T-helper 17 cell (primary cell): ENCODE measurements at regions not wholly inside any gene's neighbourhood (a gene's known extent, or its start where the extent isn't known, plus 50 kb on each side); places are given as distances from the start of the nearest gene placed in this dataset.
A peak's percentile ranks its signal among the peaks of the same experiment; 100 is the strongest.

ENCODE experiments used
- ATAC-seq: fragments of 150-1000 bp; cut with Tn5 transposase; 2 replicates; pipeline ENCODE4 v1.10.0; 2021; ENCODE audit warnings: mild to moderate bottlenecking, moderate library complexity
- DNase-seq, 3 donors: peaks; one replicate each; pipeline versions ENCODE4 v3.0.0 to v3.0.0-alpha.2; 2020 to 2021
- H3K9me3 ChIP-seq: one replicate; pipeline ENCODE4 v1.7.0; 2013; ENCODE audit warnings: low read length, mild to moderate bottlenecking; ENCODE audit not compliant: control insufficient read depth, poor library complexity, severe bottlenecking
- H3K27ac Mint-ChIP-seq: one replicate; pipeline ENCODE4 v1.8.0; 2022; ENCODE audit warnings: mild to moderate bottlenecking, moderate library complexity, mixed read lengths
- H3K27me3 Mint-ChIP-seq: one replicate; pipeline ENCODE4 v1.8.0; 2022; ENCODE audit warnings: mixed read lengths
- H3K36me3 Mint-ChIP-seq: one replicate; pipeline ENCODE4 v1.8.0; 2022; ENCODE audit warnings: low read depth, mixed read lengths
- H3K4me1 Mint-ChIP-seq: one replicate; pipeline ENCODE4 v1.8.0; 2022; ENCODE audit warnings: mild to moderate bottlenecking, mixed read lengths
- H3K4me3 Mint-ChIP-seq: one replicate; pipeline ENCODE4 v1.8.0; 2022; ENCODE audit warnings: mild to moderate bottlenecking, moderate library complexity, mixed read lengths

DNA sequence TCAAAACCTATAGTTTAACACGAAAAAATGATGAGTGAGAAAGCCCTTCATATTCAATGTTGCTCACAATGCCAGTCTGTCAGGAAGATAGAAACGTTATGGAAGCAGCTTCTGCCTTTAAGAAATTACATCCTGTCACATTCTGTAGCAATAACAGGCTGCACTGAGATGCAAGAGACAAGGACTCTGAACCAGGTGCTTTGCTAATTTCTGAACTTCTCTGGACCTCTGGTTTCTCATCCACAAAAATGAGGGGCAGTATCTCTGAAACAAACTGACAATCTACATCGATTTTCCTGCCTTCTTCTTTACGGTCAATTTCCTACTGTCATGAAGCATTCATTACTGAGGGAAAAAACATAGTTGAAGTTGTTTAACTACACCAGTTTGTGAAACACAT lies 234.0 kb downstream of the SNX13 start:
- Mint-ChIP-seq H3K36me3 (no peaks in the 10 kb centered on the region), H3K27ac (no peak overlapping the region), H3K27me3 (peaks cover 20% of the 10 kb centered on the region), H3K4me3 (no peak overlapping the region), H3K4me1 (peaks cover 8% of the 10 kb centered on the region)
- no peak for DNase-seq
- no peaks in the 10 kb centered on the region for H3K9me3 ChIP-seq
- ATAC-seq = no peak

DNA sequence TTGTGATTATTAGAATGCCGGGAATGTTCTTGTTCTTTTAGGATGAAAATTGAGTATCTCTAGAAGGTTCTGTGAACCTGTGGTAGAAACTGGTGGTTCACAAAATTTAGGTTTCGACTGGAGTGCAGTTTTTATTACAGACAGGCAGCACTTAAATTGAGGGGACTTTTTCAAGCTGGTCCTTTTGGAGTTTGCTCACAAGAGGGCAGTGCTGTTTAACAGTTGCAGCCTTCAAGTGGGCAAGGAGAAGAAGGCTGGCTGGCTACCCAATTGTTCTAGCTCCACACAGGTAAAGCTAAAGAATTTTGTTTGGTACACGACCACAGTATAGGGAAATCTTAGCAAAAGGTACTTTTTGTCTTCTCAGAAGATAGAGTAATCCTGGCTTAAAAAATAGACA lies 233.6 kb downstream of the SNX13 start:
- H3K36me3 Mint-ChIP-seq = no peaks in the 10 kb centered on the region
- H3K27me3 Mint-ChIP-seq = peaks cover 20% of the 10 kb centered on the region
- peak; percentile 50 for ATAC-seq
- no peaks in the 10 kb centered on the region for H3K9me3 ChIP-seq
- no peak overlapping the region for H3K4me3 Mint-ChIP-seq
- DNase-seq = no peak
- peaks cover 8% of the 10 kb centered on the region for H3K4me1 Mint-ChIP-seq
- H3K27ac Mint-ChIP-seq = no peak overlapping the region

DNA sequence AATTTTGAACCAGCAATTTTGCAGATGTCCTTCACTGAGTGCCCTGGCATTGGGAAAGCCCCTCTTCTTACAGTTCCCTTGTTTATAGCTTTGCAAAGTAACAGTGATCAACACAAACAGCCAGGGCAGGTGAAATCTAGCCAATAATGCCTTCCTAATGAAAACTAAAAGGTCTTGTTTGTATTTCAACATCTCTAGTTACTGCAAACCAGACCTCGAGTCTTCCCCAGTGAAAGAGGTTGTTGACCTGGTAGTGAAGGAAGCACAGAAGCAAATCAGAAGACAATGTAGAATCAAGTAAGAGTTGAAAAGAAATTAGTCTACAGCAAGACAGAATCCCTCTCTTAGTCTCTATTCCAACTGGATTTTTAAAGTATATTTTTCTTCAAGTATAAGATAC lies 231.2 kb downstream of the SNX13 start:
- H3K9me3 ChIP-seq = no peaks in the 10 kb centered on the region
- Mint-ChIP-seq H3K4me1 (peaks cover 8% of the 10 kb centered on the region), H3K27me3 (peaks cover 10% of the 10 kb centered on the region), H3K36me3 (peaks cover 2% of the 10 kb centered on the region), H3K27ac (no peak overlapping the region), H3K4me3 (no peak overlapping the region)
- DNase-seq (no peak), ATAC-seq (no peak)

DNA sequence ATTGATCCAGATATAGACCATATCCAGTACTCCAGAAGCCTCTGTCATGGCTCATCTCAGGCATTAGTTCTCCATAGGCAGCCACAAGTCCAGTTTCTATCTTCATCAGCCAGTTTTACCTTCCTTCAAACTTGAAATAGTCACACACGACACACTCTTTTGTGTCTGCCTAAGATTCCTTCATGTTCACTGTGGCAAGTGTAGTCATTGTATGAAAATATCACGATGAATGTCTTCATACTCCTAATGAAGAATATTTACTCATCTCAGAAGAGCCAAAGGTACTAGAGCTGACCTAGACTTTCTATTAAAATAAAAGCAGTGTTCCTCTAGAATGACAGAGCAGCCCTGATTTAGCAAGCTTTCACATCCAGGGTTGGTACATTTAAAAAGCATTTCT lies 230.7 kb downstream of the SNX13 start:
- DNase-seq (no peak), ATAC-seq (no peak)
- H3K4me3 Mint-ChIP-seq = no peak overlapping the region

DNA sequence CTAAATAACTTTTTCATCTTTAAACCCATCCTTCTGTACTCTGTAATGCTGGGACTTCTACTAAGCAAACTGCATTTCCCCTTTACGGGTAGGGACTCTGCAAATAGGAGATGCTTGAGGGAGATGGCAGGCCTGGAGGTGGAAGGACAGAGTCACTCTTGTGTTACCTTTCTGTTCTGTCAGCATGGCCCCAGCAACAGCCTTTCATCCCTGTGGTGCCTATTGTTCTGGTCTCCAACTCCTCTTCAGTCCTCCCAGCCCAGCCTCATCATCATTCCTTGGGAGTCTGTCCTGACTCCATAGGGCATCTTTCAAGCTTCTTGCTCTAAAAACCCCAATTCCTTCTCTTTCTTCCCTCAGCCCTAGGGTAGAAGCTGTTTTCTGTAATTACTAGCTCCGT lies 230.0 kb downstream of the SNX13 start:
- no peaks in the 10 kb centered on the region for H3K9me3 ChIP-seq
- no peak overlapping the region for H3K27ac Mint-ChIP-seq
- no peak for DNase-seq
- H3K4me3 Mint-ChIP-seq = no peak overlapping the region
- H3K36me3 Mint-ChIP-seq = peaks cover 2% of the 10 kb centered on the region
- peaks cover 10% of the 10 kb centered on the region for H3K27me3 Mint-ChIP-seq
- peaks cover 8% of the 10 kb centered on the region for H3K4me1 Mint-ChIP-seq
- ATAC-seq = no peak

More for the DNA sequence above, 230.7 kb downstream of the SNX13 start:
- H3K4me1 Mint-ChIP-seq = peaks cover 8% of the 10 kb centered on the region
- no peaks in the 10 kb centered on the region for H3K9me3 ChIP-seq
- H3K27me3 Mint-ChIP-seq = peaks cover 10% of the 10 kb centered on the region
- H3K36me3 Mint-ChIP-seq = peaks cover 2% of the 10 kb centered on the region
- no peak overlapping the region for H3K27ac Mint-ChIP-seq

DNA sequence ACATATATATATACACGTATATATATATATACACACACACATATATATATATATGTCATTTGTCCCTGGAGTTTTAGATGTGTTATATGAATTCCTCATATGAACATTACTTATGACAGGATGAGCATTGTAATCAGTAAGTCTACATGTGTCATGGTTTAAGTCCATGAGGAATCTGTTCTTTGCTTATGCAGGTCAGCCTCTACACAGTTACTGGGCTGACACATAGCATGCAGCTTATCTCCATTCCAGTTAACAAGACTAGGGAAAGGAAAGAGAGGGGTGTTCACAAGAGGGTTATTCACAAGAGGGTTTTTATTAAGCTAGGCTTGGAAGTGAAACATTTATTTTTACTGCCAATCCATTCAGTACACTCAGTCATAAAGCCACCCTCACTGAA lies 226.7 kb downstream of the SNX13 start:
- no peaks in the 10 kb centered on the region for H3K9me3 ChIP-seq
- peaks cover 5% of the 10 kb centered on the region for H3K4me1 Mint-ChIP-seq
- H3K4me3 Mint-ChIP-seq = no peak overlapping the region

DNA sequence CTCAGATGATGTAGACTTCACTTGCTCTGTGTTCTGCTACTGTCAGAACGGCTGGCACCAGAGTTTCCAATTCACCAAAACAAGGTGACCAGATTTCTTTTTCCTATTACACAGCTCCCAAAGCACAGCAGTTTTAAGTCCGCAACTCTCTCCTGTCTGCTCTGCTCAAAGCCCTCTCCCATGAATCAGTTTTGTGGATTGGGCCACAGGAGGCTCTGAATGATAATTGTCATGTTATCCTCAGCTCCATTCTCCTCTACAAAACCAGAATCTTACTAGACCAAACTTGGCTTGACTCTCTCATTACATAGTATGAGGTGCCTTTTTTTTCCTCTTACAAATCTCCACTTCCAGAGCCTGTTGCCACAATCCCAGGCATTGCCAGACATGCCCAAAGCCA lies 223.5 kb downstream of the SNX13 start:
- H3K4me3 Mint-ChIP-seq = no peak overlapping the region
- no peaks in the 10 kb centered on the region for H3K4me1 Mint-ChIP-seq
- peaks cover 2% of the 10 kb centered on the region for H3K36me3 Mint-ChIP-seq
- peaks cover 9% of the 10 kb centered on the region for H3K27me3 Mint-ChIP-seq
- no peak for ATAC-seq
- H3K27ac Mint-ChIP-seq = no peak overlapping the region
- no peaks in the 10 kb centered on the region for H3K9me3 ChIP-seq
- DNase-seq = no peak

More for the DNA sequence above, 226.7 kb downstream of the SNX13 start:
- Mint-ChIP-seq H3K27ac (no peak overlapping the region), H3K36me3 (peaks cover 2% of the 10 kb centered on the region), H3K27me3 (peaks cover 19% of the 10 kb centered on the region)
- DNase-seq (no peak), ATAC-seq (no peak)

DNA sequence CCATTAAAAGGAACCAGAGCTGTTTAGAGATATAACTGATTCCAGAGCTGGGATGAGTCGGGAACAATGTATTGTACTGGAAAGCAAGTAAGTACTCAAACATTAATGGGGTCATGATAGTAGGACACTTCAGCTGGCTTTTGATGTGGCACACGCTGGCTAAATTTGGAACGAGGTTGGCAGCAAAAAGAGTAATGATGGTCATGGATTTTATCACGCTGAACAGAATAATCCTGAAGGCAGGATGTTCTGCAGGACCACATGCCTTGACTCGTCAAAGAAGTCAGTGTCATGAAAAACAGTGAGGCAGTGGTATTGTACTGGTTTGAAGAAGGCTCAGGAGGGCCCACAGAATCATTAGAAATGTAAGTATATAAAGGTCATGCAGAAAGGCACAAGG lies 220.3 kb downstream of the SNX13 start:
- no peak overlapping the region for H3K4me3 Mint-ChIP-seq

DNA sequence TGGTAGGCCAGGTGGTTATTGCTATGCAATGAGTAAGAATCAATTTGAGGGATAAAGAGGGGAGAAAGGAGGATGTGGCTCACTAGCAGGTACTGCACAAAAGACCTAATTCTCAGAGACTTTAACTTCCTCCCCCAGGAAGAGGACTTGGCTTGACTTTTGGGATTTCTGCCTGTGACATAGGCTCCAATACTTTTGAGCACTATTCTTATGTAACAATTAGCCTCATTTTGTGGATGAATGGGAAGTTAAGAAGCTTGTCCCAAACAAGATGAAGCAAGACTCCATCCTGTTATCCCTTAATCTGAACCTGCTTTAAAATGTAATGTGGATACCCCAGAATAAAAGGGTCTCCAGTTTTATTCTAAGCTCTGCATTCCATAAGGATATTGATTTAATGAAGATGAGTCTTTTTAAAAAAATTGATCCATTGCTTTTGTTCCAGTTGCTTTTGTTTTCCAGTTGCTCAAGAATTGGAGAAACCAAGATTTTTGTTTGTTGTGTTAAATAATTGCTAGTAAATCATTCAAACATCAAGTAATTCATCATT lies 218.5 kb downstream of the SNX13 start:
- Mint-ChIP-seq H3K36me3 (no peaks in the 10 kb centered on the region), H3K27me3 (peaks cover 25% of the 10 kb centered on the region), H3K4me1 (no peaks in the 10 kb centered on the region), H3K4me3 (no peak overlapping the region), H3K27ac (no peak overlapping the region)
- DNase-seq = no peak
- ATAC-seq = no peak
- H3K9me3 ChIP-seq = no peaks in the 10 kb centered on the region

More for the DNA sequence above, 220.3 kb downstream of the SNX13 start:
- Mint-ChIP-seq H3K4me1 (no peaks in the 10 kb centered on the region), H3K27ac (no peak overlapping the region), H3K36me3 (no peaks in the 10 kb centered on the region), H3K27me3 (peaks cover 15% of the 10 kb centered on the region)
- no peak for ATAC-seq
- H3K9me3 ChIP-seq = no peaks in the 10 kb centered on the region
- DNase-seq = no peak

DNA sequence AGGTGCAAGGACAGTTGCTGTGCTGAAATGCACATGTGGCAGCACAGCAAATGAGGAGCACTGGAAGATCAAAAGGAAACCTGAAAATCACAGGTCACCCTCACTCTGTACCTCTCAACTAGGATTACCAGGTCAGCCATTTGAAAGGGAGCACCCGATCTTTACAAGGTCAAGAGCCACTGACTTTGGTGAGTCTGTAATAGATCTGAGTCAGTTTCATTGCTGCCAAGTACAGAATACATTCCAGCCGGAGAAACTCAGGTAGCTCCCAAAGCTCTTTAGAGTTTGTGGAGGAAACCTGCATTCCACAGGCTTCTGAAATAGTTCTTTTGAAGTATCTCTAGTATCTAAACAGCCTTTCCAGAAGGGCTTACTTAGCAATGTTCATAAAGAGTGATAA lies 217.5 kb downstream of the SNX13 start:
- Mint-ChIP-seq H3K36me3 (no peaks in the 10 kb centered on the region), H3K27me3 (peaks cover 21% of the 10 kb centered on the region)
- no peak for ATAC-seq

DNA sequence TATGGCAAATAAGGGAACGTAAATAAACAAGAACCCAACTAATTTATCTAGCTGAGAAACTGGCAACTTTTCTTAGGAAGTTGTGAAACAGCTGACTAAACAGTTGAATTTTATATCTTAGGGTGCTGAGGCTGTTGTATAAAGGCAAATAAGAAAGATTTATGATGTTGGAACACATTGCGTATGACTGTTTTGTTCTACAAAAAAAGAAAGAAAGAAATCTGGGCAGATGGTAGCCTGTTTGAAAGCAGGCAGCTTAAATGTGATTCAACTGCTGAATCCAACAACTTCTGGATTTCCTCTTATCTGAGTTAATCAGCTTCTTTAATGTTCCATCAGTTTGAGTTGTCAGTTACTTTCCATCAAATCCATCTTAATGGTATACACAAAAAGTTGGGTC lies 214.5 kb downstream of the SNX13 start:
- no peaks in the 10 kb centered on the region for H3K9me3 ChIP-seq
- Mint-ChIP-seq H3K4me3 (no peak overlapping the region), H3K4me1 (no peaks in the 10 kb centered on the region), H3K27ac (no peak overlapping the region), H3K36me3 (no peaks in the 10 kb centered on the region), H3K27me3 (peaks cover 21% of the 10 kb centered on the region)
- DNase-seq (no peak), ATAC-seq (no peak)

More for the DNA sequence above, 217.5 kb downstream of the SNX13 start:
- no peaks in the 10 kb centered on the region for H3K9me3 ChIP-seq
- no peak overlapping the region for H3K27ac Mint-ChIP-seq
- no peak overlapping the region for H3K4me3 Mint-ChIP-seq
- H3K4me1 Mint-ChIP-seq = no peaks in the 10 kb centered on the region
- no peak for DNase-seq

DNA sequence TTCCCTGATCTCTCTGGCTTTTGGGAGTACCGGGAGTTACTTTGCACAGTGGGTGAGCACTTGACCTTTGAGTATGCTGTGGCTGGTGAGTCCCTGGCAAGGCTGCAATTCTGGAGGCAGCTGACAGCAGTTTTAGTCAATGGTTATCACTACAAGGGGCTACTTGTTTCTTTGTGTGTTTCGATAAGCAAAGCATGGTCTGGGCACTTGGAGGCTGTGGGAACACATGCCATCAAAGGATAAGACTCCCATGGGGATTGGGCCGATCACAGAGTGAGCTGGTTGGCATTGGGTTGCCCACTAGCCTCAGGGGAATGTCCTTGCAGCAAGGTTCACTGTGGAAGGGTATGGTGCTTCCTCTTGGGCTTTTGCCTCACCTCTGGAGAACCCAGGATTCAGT lies 208.2 kb downstream of the SNX13 start:
- DNase-seq (no peak), ATAC-seq (no peak)
- Mint-ChIP-seq H3K4me3 (no peak overlapping the region), H3K36me3 (no peaks in the 10 kb centered on the region), H3K4me1 (no peaks in the 10 kb centered on the region), H3K27ac (no peak overlapping the region), H3K27me3 (no peaks in the 10 kb centered on the region)
- no peaks in the 10 kb centered on the region for H3K9me3 ChIP-seq
